ENCODE measurements at regions not wholly inside any gene's neighbourhood (a gene's known extent, or its start where the extent isn't known, plus 50 kb on each side); places are given as distances from the start of the nearest gene placed in this dataset.

DNA sequence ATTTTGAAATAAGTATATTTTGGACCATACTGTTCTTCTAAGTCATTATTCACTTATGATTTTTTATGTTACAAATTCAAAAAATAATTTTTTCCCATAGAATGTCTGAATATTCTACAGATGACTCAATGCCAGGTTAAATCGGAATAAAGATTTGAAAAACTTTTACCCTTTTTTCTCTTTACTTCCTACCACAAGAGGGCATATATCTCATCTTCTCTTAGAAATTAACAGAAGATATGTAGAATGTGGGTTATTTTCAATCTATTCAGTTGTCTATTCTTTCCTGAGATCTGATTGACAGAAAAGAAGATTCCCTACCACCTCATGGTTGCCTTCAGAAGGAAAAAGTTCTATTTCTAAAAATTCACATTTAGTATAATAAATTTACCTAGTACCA lies 53.0 kb upstream of the KITLG start:
- no peaks in the 10 kb centered on the region for H3K4me1 Mint-ChIP-seq (ENCODE audit: unreplicated experiment)
- DNase-seq (ENCODE audit: extremely low spot score, unreplicated experiment) = no peak

DNA sequence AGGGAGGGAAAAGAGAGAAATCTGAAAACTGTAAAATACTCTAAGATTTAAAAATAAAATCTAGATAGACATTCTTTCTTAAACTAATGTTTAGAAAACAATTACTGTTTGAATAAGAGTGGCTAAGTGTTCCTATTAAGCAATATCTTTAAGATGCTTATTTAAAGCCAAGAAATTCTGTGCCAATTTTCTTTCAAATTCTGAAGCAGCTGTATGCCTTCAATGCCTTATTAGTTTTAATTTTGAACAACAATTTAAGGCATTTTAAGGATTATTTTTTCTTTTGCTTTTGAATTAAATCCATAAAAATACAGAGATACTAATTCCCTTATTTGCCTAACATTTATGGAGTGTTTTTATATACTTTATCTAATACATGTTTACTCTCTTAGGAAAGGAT lies 50.3 kb upstream of the KITLG start:
- Mint-ChIP-seq H3K4me1 (ENCODE audit: unreplicated experiment) (no peaks in the 10 kb centered on the region), H3K4me3 (ENCODE audit: unreplicated experiment) (no peak overlapping the region), H3K9me3 (ENCODE audit: unreplicated experiment) (no peaks in the 10 kb centered on the region), H3K36me3 (ENCODE audit: unreplicated experiment) (no peaks in the 10 kb centered on the region), H3K27ac (ENCODE audit: unreplicated experiment) (no peak overlapping the region), H3K27me3 (ENCODE audit: unreplicated experiment) (no peaks in the 10 kb centered on the region)
- TF ChIP-seq, protein P1, sequence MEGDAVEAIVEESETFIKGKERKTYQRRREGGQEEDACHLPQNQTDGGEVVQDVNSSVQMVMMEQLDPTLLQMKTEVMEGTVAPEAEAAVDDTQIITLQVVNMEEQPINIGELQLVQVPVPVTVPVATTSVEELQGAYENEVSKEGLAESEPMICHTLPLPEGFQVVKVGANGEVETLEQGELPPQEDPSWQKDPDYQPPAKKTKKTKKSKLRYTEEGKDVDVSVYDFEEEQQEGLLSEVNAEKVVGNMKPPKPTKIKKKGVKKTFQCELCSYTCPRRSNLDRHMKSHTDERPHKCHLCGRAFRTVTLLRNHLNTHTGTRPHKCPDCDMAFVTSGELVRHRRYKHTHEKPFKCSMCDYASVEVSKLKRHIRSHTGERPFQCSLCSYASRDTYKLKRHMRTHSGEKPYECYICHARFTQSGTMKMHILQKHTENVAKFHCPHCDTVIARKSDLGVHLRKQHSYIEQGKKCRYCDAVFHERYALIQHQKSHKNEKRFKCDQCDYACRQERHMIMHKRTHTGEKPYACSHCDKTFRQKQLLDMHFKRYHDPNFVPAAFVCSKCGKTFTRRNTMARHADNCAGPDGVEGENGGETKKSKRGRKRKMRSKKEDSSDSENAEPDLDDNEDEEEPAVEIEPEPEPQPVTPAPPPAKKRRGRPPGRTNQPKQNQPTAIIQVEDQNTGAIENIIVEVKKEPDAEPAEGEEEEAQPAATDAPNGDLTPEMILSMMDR (IDR thresholded peaks at IDR 0.05) = no peak
- DNase-seq (ENCODE audit: extremely low spot score, unreplicated experiment) = no peak

More for the DNA sequence above, 53.0 kb upstream of the KITLG start:
- H3K27me3 Mint-ChIP-seq (ENCODE audit: unreplicated experiment) = no peaks in the 10 kb centered on the region
- no peaks in the 10 kb centered on the region for H3K9me3 Mint-ChIP-seq (ENCODE audit: unreplicated experiment)
- no peak overlapping the region for H3K4me3 Mint-ChIP-seq (ENCODE audit: unreplicated experiment)
- TF ChIP-seq, protein P1 (IDR thresholded peaks at IDR 0.05) = peak; percentile 49
- H3K36me3 Mint-ChIP-seq (ENCODE audit: unreplicated experiment) = no peaks in the 10 kb centered on the region
- H3K27ac Mint-ChIP-seq (ENCODE audit: unreplicated experiment) = no peak overlapping the region
